ENCODE measurements at regions not wholly inside any gene's neighbourhood (a gene's known extent, or its start where the extent isn't known, plus 50 kb on each side); places are given as distances from the start of the nearest gene placed in this dataset.

GRCh38 chrX:78603908-78604307 lies 55.2 kb downstream of the RTL3 start:
- H3K4me2 ChIP-seq (ENCODE audit: low read length) = no peak overlapping the region
- no peaks in the 10 kb centered on the region for H3K27me3 ChIP-seq (ENCODE audit: control insufficient read depth, insufficient read depth, low read length)
- no peaks in the 10 kb centered on the region for H3K79me2 ChIP-seq
- no peaks in the 10 kb centered on the region for H3K36me3 ChIP-seq (ENCODE audit: control insufficient read depth, insufficient read depth, low read length)
- no peaks in the 10 kb centered on the region for H3K9me3 ChIP-seq (ENCODE audit: control insufficient read depth, low read length)
- H2AFZ ChIP-seq = no peak overlapping the region
- H3K27ac ChIP-seq = no peak overlapping the region
- H3K4me1 ChIP-seq = no peaks in the 10 kb centered on the region
- TF ChIP-seq, protein P1, sequence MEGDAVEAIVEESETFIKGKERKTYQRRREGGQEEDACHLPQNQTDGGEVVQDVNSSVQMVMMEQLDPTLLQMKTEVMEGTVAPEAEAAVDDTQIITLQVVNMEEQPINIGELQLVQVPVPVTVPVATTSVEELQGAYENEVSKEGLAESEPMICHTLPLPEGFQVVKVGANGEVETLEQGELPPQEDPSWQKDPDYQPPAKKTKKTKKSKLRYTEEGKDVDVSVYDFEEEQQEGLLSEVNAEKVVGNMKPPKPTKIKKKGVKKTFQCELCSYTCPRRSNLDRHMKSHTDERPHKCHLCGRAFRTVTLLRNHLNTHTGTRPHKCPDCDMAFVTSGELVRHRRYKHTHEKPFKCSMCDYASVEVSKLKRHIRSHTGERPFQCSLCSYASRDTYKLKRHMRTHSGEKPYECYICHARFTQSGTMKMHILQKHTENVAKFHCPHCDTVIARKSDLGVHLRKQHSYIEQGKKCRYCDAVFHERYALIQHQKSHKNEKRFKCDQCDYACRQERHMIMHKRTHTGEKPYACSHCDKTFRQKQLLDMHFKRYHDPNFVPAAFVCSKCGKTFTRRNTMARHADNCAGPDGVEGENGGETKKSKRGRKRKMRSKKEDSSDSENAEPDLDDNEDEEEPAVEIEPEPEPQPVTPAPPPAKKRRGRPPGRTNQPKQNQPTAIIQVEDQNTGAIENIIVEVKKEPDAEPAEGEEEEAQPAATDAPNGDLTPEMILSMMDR (IDR thresholded peaks at IDR 0.05) = no peak
- no peak overlapping the region for H3K9ac ChIP-seq
- H3K4me3 ChIP-seq (ENCODE audit: low read depth, low read length) = no peak overlapping the region

DNA sequence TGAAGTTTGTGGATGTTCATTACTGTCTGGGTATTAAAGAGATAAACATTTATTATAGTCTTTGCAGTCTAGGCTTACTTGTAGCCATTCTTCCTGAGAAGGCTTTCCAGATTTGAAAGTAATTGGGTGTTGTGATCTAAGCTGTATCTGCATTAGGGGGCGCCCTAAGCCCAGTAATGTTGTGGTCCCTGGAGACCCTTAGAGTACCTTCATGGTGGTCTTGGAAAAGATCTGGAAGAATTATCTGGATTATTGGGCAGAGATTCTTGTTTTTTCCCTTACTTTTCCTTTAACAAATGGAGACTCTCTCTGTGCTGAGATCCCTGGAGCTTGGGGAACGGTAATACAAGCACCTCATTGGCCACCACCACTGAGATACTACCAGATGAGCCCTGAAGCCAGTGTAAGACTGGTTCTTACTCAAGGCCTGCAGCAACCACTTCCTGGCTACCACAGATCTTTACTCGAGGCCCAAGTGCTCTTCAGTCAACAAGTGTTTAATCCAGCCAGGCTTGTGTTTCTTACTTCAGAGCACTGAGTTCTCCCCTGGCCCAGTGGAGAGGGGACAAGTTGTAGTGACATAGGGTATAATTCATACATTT lies 63.1 kb downstream of the RTL3 start:
- Histone ChIP-seq H3K27ac (no peak overlapping the region), H3K4me2 (ENCODE audit: low read length) (no peak overlapping the region), H3K27me3 (ENCODE audit: control insufficient read depth, insufficient read depth, low read length) (no peaks in the 10 kb centered on the region), H3K4me1 (no peaks in the 10 kb centered on the region), H3K9me3 (ENCODE audit: control insufficient read depth, low read length) (no peaks in the 10 kb centered on the region), H3K4me3 (ENCODE audit: low read depth, low read length) (no peak overlapping the region), H3K9ac (no peak overlapping the region), H3K36me3 (ENCODE audit: control insufficient read depth, insufficient read depth, low read length) (no peaks in the 10 kb centered on the region), H2AFZ (no peak overlapping the region), H3K79me2 (no peaks in the 10 kb centered on the region)
- TF ChIP-seq, protein P1 (IDR thresholded peaks at IDR 0.05) = no peak

DNA sequence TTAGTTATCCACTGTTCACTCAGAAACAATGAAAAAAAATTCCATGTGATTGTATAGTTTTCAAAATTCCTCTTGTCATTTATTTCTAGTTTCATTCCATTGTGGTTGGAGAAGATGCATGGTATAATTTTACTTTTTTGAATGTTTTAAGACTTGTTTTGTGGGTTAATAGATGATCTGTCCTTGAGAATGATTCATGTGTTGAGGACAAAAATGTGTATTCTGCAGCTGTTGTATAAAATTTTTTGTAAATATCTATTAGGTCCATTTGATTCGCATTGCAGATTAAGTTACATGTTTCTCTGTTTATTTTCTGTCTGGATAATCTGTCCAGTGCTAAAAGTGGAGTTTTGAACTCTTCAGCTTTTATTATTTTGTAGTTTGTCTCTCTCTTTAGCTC lies 65.4 kb downstream of the RTL3 start:
- no peak overlapping the region for H2AFZ ChIP-seq
- H3K36me3 ChIP-seq (ENCODE audit: control insufficient read depth, insufficient read depth, low read length) = no peaks in the 10 kb centered on the region
- no peaks in the 10 kb centered on the region for H3K27me3 ChIP-seq (ENCODE audit: control insufficient read depth, insufficient read depth, low read length)
- no peak overlapping the region for H3K4me2 ChIP-seq (ENCODE audit: low read length)
- no peaks in the 10 kb centered on the region for H3K4me1 ChIP-seq
- TF ChIP-seq, protein P1 (IDR thresholded peaks at IDR 0.05) = no peak
- H3K79me2 ChIP-seq = no peaks in the 10 kb centered on the region
- H3K9ac ChIP-seq = no peak overlapping the region
- no peak overlapping the region for H3K27ac ChIP-seq
- H3K4me3 ChIP-seq (ENCODE audit: low read depth, low read length) = no peak overlapping the region
- H3K9me3 ChIP-seq (ENCODE audit: control insufficient read depth, low read length) = no peaks in the 10 kb centered on the region

DNA sequence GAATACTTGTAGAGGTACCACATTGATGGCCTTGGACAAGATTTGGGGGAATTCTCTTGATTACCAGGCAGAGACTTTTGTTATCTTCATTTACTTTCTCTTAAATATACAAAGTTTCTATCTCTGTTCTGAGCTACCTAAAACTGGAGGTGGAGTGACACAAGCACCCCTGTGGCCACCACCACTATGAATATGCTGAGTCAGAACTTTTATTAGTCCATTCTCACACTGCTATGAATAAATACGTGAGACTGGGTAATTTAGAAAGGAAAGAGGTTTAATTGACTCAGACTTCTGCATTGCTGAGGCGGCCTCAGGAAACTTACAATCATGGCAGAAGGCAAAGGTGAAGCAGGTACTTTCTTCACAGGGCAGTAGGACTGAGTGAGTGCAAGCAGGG lies 67.1 kb downstream of the RTL3 start:
- Histone ChIP-seq H3K9me3 (ENCODE audit: control insufficient read depth, low read length) (no peaks in the 10 kb centered on the region), H3K27ac (no peak overlapping the region), H3K27me3 (ENCODE audit: control insufficient read depth, insufficient read depth, low read length) (no peaks in the 10 kb centered on the region), H3K4me2 (ENCODE audit: low read length) (no peak overlapping the region), H3K79me2 (no peaks in the 10 kb centered on the region), H3K4me1 (no peaks in the 10 kb centered on the region), H3K4me3 (ENCODE audit: low read depth, low read length) (no peak overlapping the region), H3K36me3 (ENCODE audit: control insufficient read depth, insufficient read depth, low read length) (no peaks in the 10 kb centered on the region), H3K9ac (no peak overlapping the region), H2AFZ (no peak overlapping the region)
- TF ChIP-seq, protein P1 (IDR thresholded peaks at IDR 0.05) = no peak

DNA sequence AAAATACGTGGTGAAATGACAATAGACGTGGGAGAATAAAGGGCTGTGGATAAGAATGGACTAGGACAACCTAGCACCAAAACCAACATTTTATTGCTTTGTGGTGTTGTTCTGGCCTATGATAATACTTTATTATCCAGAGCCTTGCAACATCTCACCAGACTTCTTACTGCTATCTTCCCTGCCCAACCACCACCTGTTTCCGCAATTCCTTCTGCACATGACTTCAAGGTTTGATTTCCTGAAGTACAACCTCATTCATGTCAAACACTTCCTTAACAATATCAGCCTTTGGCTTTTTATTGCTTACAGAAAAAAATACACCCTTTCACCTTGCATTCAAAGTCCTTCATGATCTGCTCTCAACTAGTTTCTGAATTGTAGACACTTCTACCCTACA lies 84.8 kb downstream of the RTL3 start:
- TF ChIP-seq, protein P1 (IDR thresholded peaks at IDR 0.05) = no peak
- no peaks in the 10 kb centered on the region for H3K36me3 ChIP-seq (ENCODE audit: control insufficient read depth, insufficient read depth, low read length)
- H3K79me2 ChIP-seq = no peaks in the 10 kb centered on the region
- H3K4me3 ChIP-seq (ENCODE audit: low read depth, low read length) = no peak overlapping the region
- H3K9me3 ChIP-seq (ENCODE audit: control insufficient read depth, low read length) = no peaks in the 10 kb centered on the region
- H3K4me1 ChIP-seq = no peaks in the 10 kb centered on the region
- no peak overlapping the region for H3K27ac ChIP-seq
- H3K9ac ChIP-seq = no peak overlapping the region
- H3K4me2 ChIP-seq (ENCODE audit: low read length) = no peak overlapping the region
- no peaks in the 10 kb centered on the region for H3K27me3 ChIP-seq (ENCODE audit: control insufficient read depth, insufficient read depth, low read length)
- H2AFZ ChIP-seq = no peak overlapping the region
